Limb (tissue), 2 donors: ENCODE measurements at regions not wholly inside any gene's neighbourhood (a gene's known extent, or its start where the extent isn't known, plus 50 kb on each side); places are given as distances from the start of the nearest gene placed in this dataset.
A peak's percentile ranks its signal among the peaks of the same experiment; 100 is the strongest.
"Not testable (repeated sequence)": the region's sequence is repeated elsewhere in the genome, so short reads cannot be mapped to it uniquely, and the experiment has no call there.

Experiments
- DNase-seq, 2 donors: peaks; one replicate each; pipeline ENCODE4 v3.0.0-alpha.2; 2016; ENCODE audit errors: extremely low spot score in 2 of 2

- DNase-seq = no peak
These were observed 147.5 kb upstream of the PIK3R1 start for GRCh38 chr5:68067976-68068603.

- DNase-seq = no peak
These were observed 148.3 kb upstream of the PIK3R1 start for GRCh38 chr5:68067291-68067690.

GRCh38 chr5:68066277-68066955 is 149.1 kb upstream of the PIK3R1 start:
- no peak for DNase-seq

- DNase-seq = not testable (repeated sequence)
These were observed 150.2 kb upstream of the PIK3R1 start for GRCh38 chr5:68065321-68065720.

GRCh38 chr5:68060382-68060781 is 155.2 kb upstream of the PIK3R1 start:
- no peak for DNase-seq

- no peak for DNase-seq
These were observed 158.4 kb upstream of the PIK3R1 start for GRCh38 chr5:68057191-68057590.

GRCh38 chr5:68055686-68056085 is 159.9 kb upstream of the PIK3R1 start:
- DNase-seq = no peak

GRCh38 chr5:68054638-68055037 is 160.9 kb upstream of the PIK3R1 start:
- no peak for DNase-seq

- no peak for DNase-seq
These were observed 162.4 kb upstream of the PIK3R1 start for GRCh38 chr5:68053202-68053601.

GRCh38 chr5:68049053-68049713 is 166.4 kb upstream of the PIK3R1 start:
- no peak for DNase-seq

- no peak for DNase-seq
These were observed 167.0 kb upstream of the PIK3R1 start for GRCh38 chr5:68048516-68048915.

GRCh38 chr5:68048054-68048453 is 167.5 kb upstream of the PIK3R1 start:
- DNase-seq = not testable (repeated sequence)

GRCh38 chr5:68047035-68047434 is 168.5 kb upstream of the PIK3R1 start:
- DNase-seq = no peak

- DNase-seq = no peak
These were observed 169.1 kb upstream of the PIK3R1 start for GRCh38 chr5:68046445-68046844.

GRCh38 chr5:68041293-68041692 is 174.3 kb upstream of the PIK3R1 start:
- DNase-seq = no peak

- DNase-seq = no peak
These were observed 178.0 kb upstream of the PIK3R1 start for GRCh38 chr5:68037546-68037945.

- DNase-seq = no peak
These were observed 181.5 kb upstream of the PIK3R1 start for GRCh38 chr5:68033961-68034571.

- DNase-seq = no peak
These were observed 182.5 kb upstream of the PIK3R1 start for GRCh38 chr5:68033029-68033428.

- DNase-seq = no peak
These were observed 183.3 kb upstream of the PIK3R1 start for GRCh38 chr5:68032216-68032762.

GRCh38 chr5:68028131-68028727 is 187.3 kb upstream of the PIK3R1 start:
- DNase-seq = no peak

- DNase-seq = peak in 1 of 2 donors; percentile 80
These were observed 188.0 kb upstream of the PIK3R1 start for GRCh38 chr5:68027519-68027918.
